ENCODE measurements at regions not wholly inside any gene's neighbourhood (a gene's known extent, or its start where the extent isn't known, plus 50 kb on each side); places are given as distances from the start of the nearest gene placed in this dataset.

DNA sequence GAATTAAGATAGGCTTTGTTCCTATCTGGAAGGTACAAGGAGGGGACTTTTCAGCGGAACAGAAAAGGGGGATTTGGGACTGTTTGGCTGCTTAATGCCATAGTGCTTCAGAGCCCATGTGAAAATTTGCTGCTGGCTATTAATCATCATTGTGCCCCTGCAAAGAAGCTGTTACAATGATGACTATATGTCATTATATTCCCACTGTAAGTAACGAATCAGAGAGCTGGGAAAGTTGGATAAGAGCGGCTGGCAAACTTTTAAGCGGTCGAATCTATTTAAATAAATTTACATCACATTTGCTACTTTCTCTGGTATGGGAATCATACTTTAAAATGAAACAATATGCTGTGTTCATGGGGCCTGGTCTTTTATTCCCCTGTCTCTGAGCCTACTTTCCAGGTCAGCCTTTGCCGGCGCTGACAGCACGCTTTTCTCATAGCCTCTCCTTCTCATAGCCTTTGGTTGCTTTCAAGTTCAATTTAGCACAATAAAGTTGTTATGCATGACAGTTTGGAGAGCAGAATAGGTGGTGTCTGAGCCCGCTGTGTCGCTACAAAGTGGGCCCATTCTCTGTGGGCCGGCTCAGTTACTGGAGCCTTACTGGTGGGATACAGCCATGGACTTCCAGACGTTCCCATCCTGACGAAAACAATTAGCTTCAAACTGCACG, 271.2 kb upstream of the TMEM161B start:
- Histone ChIP-seq H3K9ac (ENCODE audit: low read length) (no peak overlapping the region), H3K27me3 (replicated peaks; ENCODE audit: insufficient read depth, low read length) (no peaks in the 10 kb centered on the region), H2AFZ (ENCODE audit: low read length) (no peak overlapping the region), H3F3A (ENCODE audit: insufficient read depth, low read length) (no peaks in the 10 kb centered on the region), H3K27ac (ENCODE audit: low read length) (no peak overlapping the region), H3K9me2 (replicated peaks; ENCODE audit: insufficient read depth, low read length) (no peaks in the 10 kb centered on the region), H3K4me1 (ENCODE audit: low read length) (0 out of 2 replicates have a peak, but pooled peaks cover 4% of the 10 kb centered on the region), H3K4me3 (ENCODE audit: low read length) (no peak overlapping the region), H3K36me3 (replicated peaks; ENCODE audit: insufficient read depth, low read length) (no peaks in the 10 kb centered on the region), H4K20me1 (ENCODE audit: insufficient read depth, low read length) (no peaks in the 10 kb centered on the region), H3K4me2 (ENCODE audit: low read depth, low read length) (no peak overlapping the region), H3K79me2 (ENCODE audit: low read length) (no peaks in the 10 kb centered on the region), H3K9me3 (replicated peaks; ENCODE audit: insufficient read depth, low read length) (no peaks in the 10 kb centered on the region)
- no peak for DNase-seq
- TF ChIP-seq CTCF (IDR thresholded peaks at IDR 0.05; ENCODE audit: low read length), result no peak

GRCh38 chr5:88539026-88539425, 270.4 kb upstream of the TMEM161B start:
- Histone ChIP-seq H3F3A (ENCODE audit: insufficient read depth, low read length) (no peaks in the 10 kb centered on the region), H3K36me3 (replicated peaks; ENCODE audit: insufficient read depth, low read length) (no peaks in the 10 kb centered on the region), H3K9me3 (replicated peaks; ENCODE audit: insufficient read depth, low read length) (no peaks in the 10 kb centered on the region), H4K20me1 (ENCODE audit: insufficient read depth, low read length) (no peaks in the 10 kb centered on the region), H3K4me3 (ENCODE audit: low read length) (no peak overlapping the region), H3K27ac (ENCODE audit: low read length) (no peak overlapping the region), H3K9ac (ENCODE audit: low read length) (no peak overlapping the region), H3K4me2 (ENCODE audit: low read depth, low read length) (no peak overlapping the region), H3K4me1 (ENCODE audit: low read length) (0 out of 2 replicates have a peak, but pooled peaks cover 4% of the 10 kb centered on the region), H3K27me3 (replicated peaks; ENCODE audit: insufficient read depth, low read length) (no peaks in the 10 kb centered on the region), H3K79me2 (ENCODE audit: low read length) (no peaks in the 10 kb centered on the region), H3K9me2 (replicated peaks; ENCODE audit: insufficient read depth, low read length) (no peaks in the 10 kb centered on the region), H2AFZ (ENCODE audit: low read length) (no peak overlapping the region)
- no peak for DNase-seq
- TF ChIP-seq CTCF (IDR thresholded peaks at IDR 0.05; ENCODE audit: low read length), result no peak
- TF ChIP-seq EZH2 (optimal IDR thresholded peaks at IDR 0.05; ENCODE audit: low read depth, low read length), result no peak
- no peak for TF ChIP-seq EZH2phosphoT487 (IDR thresholded peaks at IDR 0.05; ENCODE audit: low read length)

DNA sequence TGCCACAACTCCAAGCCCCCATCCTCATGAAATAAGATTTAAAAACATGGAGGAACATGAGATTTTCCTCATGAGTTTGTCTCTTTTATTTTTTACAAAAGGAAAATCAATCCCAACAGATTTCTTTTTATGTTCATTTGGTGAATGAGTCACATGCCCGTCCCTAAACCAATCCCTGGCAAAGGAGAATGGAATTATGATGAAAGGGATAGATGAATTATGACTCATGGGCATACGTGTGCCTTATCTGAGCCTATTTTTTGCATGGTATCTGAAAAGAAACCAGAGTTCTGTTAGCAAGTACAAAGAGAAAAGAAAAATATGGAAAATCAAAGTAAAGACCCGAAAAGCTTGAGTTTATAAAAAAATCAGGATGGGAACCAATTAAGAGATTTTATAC, 267.5 kb upstream of the TMEM161B start:
- no peaks in the 10 kb centered on the region for H3K9me3 ChIP-seq (replicated peaks; ENCODE audit: insufficient read depth, low read length)
- no peaks in the 10 kb centered on the region for H3K79me2 ChIP-seq (ENCODE audit: low read length)
- H2AFZ ChIP-seq (ENCODE audit: low read length), result no peak overlapping the region
- no peak overlapping the region for H3K4me3 ChIP-seq (ENCODE audit: low read length)
- no peak overlapping the region for H3K27ac ChIP-seq (ENCODE audit: low read length)
- no peak overlapping the region for H3K9ac ChIP-seq (ENCODE audit: low read length)
- DNase-seq, result no peak
- H3K36me3 ChIP-seq (replicated peaks; ENCODE audit: insufficient read depth, low read length), result no peaks in the 10 kb centered on the region
- H3K9me2 ChIP-seq (replicated peaks; ENCODE audit: insufficient read depth, low read length), result no peaks in the 10 kb centered on the region
- H3F3A ChIP-seq (ENCODE audit: insufficient read depth, low read length), result no peaks in the 10 kb centered on the region
- TF ChIP-seq CTCF (IDR thresholded peaks at IDR 0.05; ENCODE audit: low read length) (no peak), EZH2phosphoT487 (IDR thresholded peaks at IDR 0.05; ENCODE audit: low read length) (no peak), EZH2 (optimal IDR thresholded peaks at IDR 0.05; ENCODE audit: low read depth, low read length) (no peak)
- H3K4me1 ChIP-seq (ENCODE audit: low read length), result no peaks in the 10 kb centered on the region
- H3K4me2 ChIP-seq (ENCODE audit: low read depth, low read length), result no peak overlapping the region
- no peaks in the 10 kb centered on the region for H4K20me1 ChIP-seq (ENCODE audit: insufficient read depth, low read length)
- no peaks in the 10 kb centered on the region for H3K27me3 ChIP-seq (replicated peaks; ENCODE audit: insufficient read depth, low read length)

Data from MM.1S (cell line).